Epithelial cell of proximal tubule (primary cell): ENCODE measurements at regions not wholly inside any gene's neighbourhood (a gene's known extent, or its start where the extent isn't known, plus 50 kb on each side); places are given as distances from the start of the nearest gene placed in this dataset.
"Not testable (repeated sequence)": the region's sequence is repeated elsewhere in the genome, so short reads cannot be mapped to it uniquely, and the experiment has no call there.

ENCODE experiments used
- DNase-seq: peaks from one replicate; pipeline ENCODE4 v3.0.0-alpha.2; 2011; ENCODE audit warnings: low read depth
- H3K4me3 ChIP-seq: 2 replicates; pipeline ENCODE4 v1.5.1; 2011; ENCODE audit warnings: low read depth, mild to moderate bottlenecking, low read length
- CTCF ChIP-seq: conservative IDR thresholded peaks from 2 replicates; pipeline ENCODE4 v1.5.1; 2012; ENCODE audit warnings: low read depth, mild to moderate bottlenecking, low read length

- no peak overlapping the region for H3K4me3 ChIP-seq
- TF ChIP-seq CTCF: no peak
- no peak for DNase-seq
Observed at GRCh38 chr4:104279744-104280143, 214.9 kb downstream of the CXXC4 start.

GRCh38 chr4:104272966-104273365 lies 221.7 kb downstream of the CXXC4 start:
- H3K4me3 ChIP-seq: no peak overlapping the region
- no peak for DNase-seq
- TF ChIP-seq CTCF: no peak

- not testable (repeated sequence) for H3K4me3 ChIP-seq, DNase-seq
Observed at GRCh38 chr4:104269603-104270002, 225.1 kb downstream of the CXXC4 start.

DNA sequence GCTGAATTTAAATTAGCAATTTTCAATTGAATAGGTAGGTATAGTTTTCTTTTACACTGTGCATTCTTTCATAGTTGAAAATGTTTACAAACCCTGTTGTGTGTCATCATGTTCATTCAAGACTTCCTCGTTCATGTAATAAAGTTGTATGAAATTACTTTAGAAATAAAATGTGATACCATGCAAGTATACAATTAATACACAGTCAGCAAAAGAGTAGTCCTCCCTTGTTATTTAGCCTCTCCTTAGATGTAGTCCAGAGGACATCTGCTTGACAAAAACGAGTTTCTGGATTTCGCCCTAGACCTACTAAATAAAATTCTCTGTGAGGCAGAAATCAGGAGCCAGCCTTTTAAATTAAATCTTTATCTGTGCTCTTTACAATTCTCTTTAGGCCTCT lies 231.6 kb downstream of the CXXC4 start:
- no peak for DNase-seq
- TF ChIP-seq CTCF: no peak
- no peak overlapping the region for H3K4me3 ChIP-seq

DNA sequence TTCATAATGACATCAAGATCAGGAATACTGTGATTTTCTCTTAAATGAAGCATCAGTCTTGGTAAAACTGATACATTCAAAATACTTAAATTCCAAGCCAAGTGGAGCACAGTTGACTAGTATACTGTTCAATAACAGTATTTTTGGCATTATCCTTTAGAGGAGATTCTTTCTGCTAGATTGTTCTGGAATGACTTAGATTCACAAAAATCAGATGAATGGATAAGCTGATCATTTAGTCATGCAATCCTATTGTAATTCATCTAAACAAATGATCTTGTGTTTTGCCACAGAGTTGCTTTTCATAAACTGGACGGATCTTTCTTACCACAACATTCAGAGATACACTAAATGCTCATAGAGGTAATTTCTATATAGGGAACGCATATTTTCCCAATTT lies 232.0 kb downstream of the CXXC4 start:
- H3K4me3 ChIP-seq: no peak overlapping the region
- no peak for TF ChIP-seq CTCF
- no peak for DNase-seq

GRCh38 chr4:104248726-104249125 lies 246.0 kb downstream of the CXXC4 start:
- no peak for TF ChIP-seq CTCF
- DNase-seq: no peak
- no peak overlapping the region for H3K4me3 ChIP-seq

DNA sequence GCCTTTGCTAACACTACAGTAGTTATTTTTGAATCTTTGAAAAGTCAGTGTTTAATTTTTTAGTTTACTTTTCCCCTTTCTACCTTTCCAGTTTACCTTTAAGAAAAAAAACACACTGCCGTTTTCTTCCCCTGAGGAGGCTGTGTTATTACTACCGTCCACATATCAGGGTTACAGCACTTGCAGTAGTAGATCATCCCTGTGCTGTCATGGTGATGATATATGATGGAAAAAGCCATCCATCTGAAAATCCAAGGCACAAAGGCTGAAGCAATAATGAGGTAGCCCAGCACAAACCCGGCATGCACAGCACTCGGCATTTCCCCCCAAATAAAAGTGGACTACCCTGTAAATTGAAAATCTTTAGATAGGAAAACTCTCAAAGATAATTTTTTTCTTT lies 258.7 kb downstream of the CXXC4 start:
- no peak for TF ChIP-seq CTCF
- DNase-seq: no peak
- H3K4me3 ChIP-seq: no peak overlapping the region

GRCh38 chr4:104217526-104217925 lies 277.2 kb downstream of the CXXC4 start:
- H3K4me3 ChIP-seq: no peak overlapping the region
- DNase-seq: no peak
- no peak for TF ChIP-seq CTCF
